MM.1S (cell line): ENCODE measurements at regions not wholly inside any gene's neighbourhood (a gene's known extent, or its start where the extent isn't known, plus 50 kb on each side); places are given as distances from the start of the nearest gene placed in this dataset.
A peak's percentile ranks its signal among the peaks of the same experiment; 100 is the strongest.

Experiments
- DNase-seq: peaks from one replicate; pipeline ENCODE4 v3.0.0-alpha.2; 2015
- H2AFZ ChIP-seq: fragments of 300-600 bp; sonication (generic); 2 replicates; pipeline ENCODE4 v1.6.0; 2016; ENCODE audit warnings: antibody characterized with exemption, low read length
- H3F3A ChIP-seq: fragments of 300-600 bp; sonication (generic); 2 replicates; pipeline ENCODE4 v1.6.1; 2016; ENCODE audit warnings: mild to moderate bottlenecking, antibody characterized with exemption, low read length, moderate library complexity, mixed read lengths; ENCODE audit not compliant: insufficient read depth
- H3K27ac ChIP-seq: fragments of 300-600 bp; sonication (generic); 2 replicates; pipeline ENCODE4 v1.5.1; 2016; ENCODE audit warnings: mild to moderate bottlenecking, low read length
- H3K27me3 ChIP-seq: fragments of 300-600 bp; sonication (generic); replicated peaks from 2 replicates; pipeline ENCODE4 v1.6.0; 2016; ENCODE audit warnings: low read length; ENCODE audit not compliant: insufficient read depth
- H3K36me3 ChIP-seq: fragments of 300-600 bp; sonication (generic); replicated peaks from 2 replicates; pipeline ENCODE4 v1.6.1; 2016; ENCODE audit warnings: mild to moderate bottlenecking, low read length, mixed read lengths; ENCODE audit not compliant: insufficient read depth
- H3K4me1 ChIP-seq: fragments of 300-600 bp; sonication (generic); 2 replicates; pipeline ENCODE4 v1.6.1; 2016; ENCODE audit warnings: low read length, mixed read lengths
- H3K4me2 ChIP-seq: fragments of 300-600 bp; sonication (generic); 2 replicates; pipeline ENCODE4 v1.6.0; 2016; ENCODE audit warnings: low read depth, low read length
- H3K4me3 ChIP-seq: fragments of 300-600 bp; sonication (generic); 2 replicates; pipeline ENCODE4 v1.5.1; 2016; ENCODE audit warnings: low read length, mixed read lengths
- H3K79me2 ChIP-seq: fragments of 300-600 bp; sonication (generic); 2 replicates; pipeline ENCODE4 v1.6.1; 2016; ENCODE audit warnings: mixed run types, low read length, mixed read lengths
- H3K9ac ChIP-seq: fragments of 300-600 bp; sonication (generic); 2 replicates; pipeline ENCODE4 v1.6.1; 2016; ENCODE audit warnings: low read length, mixed read lengths
- H3K9me2 ChIP-seq: fragments of 300-600 bp; sonication (generic); replicated peaks from 2 replicates; pipeline ENCODE4 v1.6.1; 2016; ENCODE audit warnings: mild to moderate bottlenecking, low read length, mixed read lengths; ENCODE audit not compliant: insufficient read depth
- H3K9me3 ChIP-seq: fragments of 300-600 bp; sonication (generic); replicated peaks from 2 replicates; pipeline ENCODE4 v1.6.1; 2016; ENCODE audit warnings: mild to moderate bottlenecking, low read length, mixed read lengths; ENCODE audit not compliant: insufficient read depth
- H4K20me1 ChIP-seq: fragments of 300-600 bp; sonication (generic); 2 replicates; pipeline ENCODE4 v1.6.1; 2016; ENCODE audit warnings: mild to moderate bottlenecking, low read length, moderate library complexity, mixed read lengths; ENCODE audit not compliant: insufficient read depth
- EZH2 ChIP-seq: fragments of 300-600 bp; sonication (generic); optimal IDR thresholded peaks from 2 replicates; pipeline ENCODE3; 2017; ENCODE audit warnings: low read depth, mild to moderate bottlenecking, antibody characterized with exemption, low read length, mixed read lengths
- EZH2phosphoT487 ChIP-seq: fragments of 300-600 bp; sonication (generic); IDR thresholded peaks from 2 replicates; pipeline ENCODE4 v1.6.1; 2018; ENCODE audit warnings: antibody characterized with exemption, low read length
- TF ChIP-seq, protein P1 (sequence below): fragments of 300-600 bp; sonication (generic); IDR thresholded peaks from 2 replicates; pipeline ENCODE4 v1.5.1; 2016; ENCODE audit warnings: antibody characterized with exemption, low read length, mixed read lengths

- no peaks in the 10 kb centered on the region for H3K36me3 ChIP-seq
- no peak for DNase-seq
- no peak overlapping the region for H3K4me3 ChIP-seq
- 0 out of 2 replicates have a peak, but pooled peaks cover 5% of the 10 kb centered on the region for H3K4me1 ChIP-seq
- no peaks in the 10 kb centered on the region for H3K9me3 ChIP-seq
- H3K9ac ChIP-seq, result no peak overlapping the region
- H3K27ac ChIP-seq, result no peak overlapping the region
- no peaks in the 10 kb centered on the region for H3K9me2 ChIP-seq
- no peaks in the 10 kb centered on the region for H3F3A ChIP-seq
- no peaks in the 10 kb centered on the region for H3K79me2 ChIP-seq
- no peak overlapping the region for H3K4me2 ChIP-seq
- no peaks in the 10 kb centered on the region for H4K20me1 ChIP-seq
- TF ChIP-seq, protein P1, sequence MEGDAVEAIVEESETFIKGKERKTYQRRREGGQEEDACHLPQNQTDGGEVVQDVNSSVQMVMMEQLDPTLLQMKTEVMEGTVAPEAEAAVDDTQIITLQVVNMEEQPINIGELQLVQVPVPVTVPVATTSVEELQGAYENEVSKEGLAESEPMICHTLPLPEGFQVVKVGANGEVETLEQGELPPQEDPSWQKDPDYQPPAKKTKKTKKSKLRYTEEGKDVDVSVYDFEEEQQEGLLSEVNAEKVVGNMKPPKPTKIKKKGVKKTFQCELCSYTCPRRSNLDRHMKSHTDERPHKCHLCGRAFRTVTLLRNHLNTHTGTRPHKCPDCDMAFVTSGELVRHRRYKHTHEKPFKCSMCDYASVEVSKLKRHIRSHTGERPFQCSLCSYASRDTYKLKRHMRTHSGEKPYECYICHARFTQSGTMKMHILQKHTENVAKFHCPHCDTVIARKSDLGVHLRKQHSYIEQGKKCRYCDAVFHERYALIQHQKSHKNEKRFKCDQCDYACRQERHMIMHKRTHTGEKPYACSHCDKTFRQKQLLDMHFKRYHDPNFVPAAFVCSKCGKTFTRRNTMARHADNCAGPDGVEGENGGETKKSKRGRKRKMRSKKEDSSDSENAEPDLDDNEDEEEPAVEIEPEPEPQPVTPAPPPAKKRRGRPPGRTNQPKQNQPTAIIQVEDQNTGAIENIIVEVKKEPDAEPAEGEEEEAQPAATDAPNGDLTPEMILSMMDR, result no peak
- TF ChIP-seq EZH2phosphoT487, result no peak
- TF ChIP-seq EZH2, result no peak
- H3K27me3 ChIP-seq, result no peaks in the 10 kb centered on the region
- peak overlapping the region; percentile 19; the same call in 1 of the 2 replicates for H2AFZ ChIP-seq
Measured at GRCh38 chr10:86601956-86602602, 52.3 kb upstream of the OPN4 start.

GRCh38 chr10:86603256-86603655 lies 51.1 kb upstream of the OPN4 start:
- no peak overlapping the region for H2AFZ ChIP-seq
- H3K4me2 ChIP-seq, result no peak overlapping the region
- no peak overlapping the region for H3K9ac ChIP-seq

More at GRCh38 chr10:86603256-86603655, 51.1 kb upstream of the OPN4 start:
- Histone ChIP-seq H3K9me3 (no peaks in the 10 kb centered on the region), H3K4me1 (0 out of 2 replicates have a peak, but pooled peaks cover 5% of the 10 kb centered on the region), H3K36me3 (no peaks in the 10 kb centered on the region), H3K79me2 (no peaks in the 10 kb centered on the region), H3K9me2 (no peaks in the 10 kb centered on the region), H4K20me1 (no peaks in the 10 kb centered on the region), H3K27ac (no peak overlapping the region), H3K27me3 (no peaks in the 10 kb centered on the region), H3F3A (no peaks in the 10 kb centered on the region), H3K4me3 (no peak overlapping the region)
- no peak for TF ChIP-seq EZH2phosphoT487
- TF ChIP-seq EZH2, result no peak
- TF ChIP-seq, protein P1, result no peak
- DNase-seq, result no peak
